Ovary (tissue), 7 donors: ENCODE measurements at regions not wholly inside any gene's neighbourhood (a gene's known extent, or its start where the extent isn't known, plus 50 kb on each side); places are given as distances from the start of the nearest gene placed in this dataset. TPM values are rescaled to one million over a fixed set of nuclear protein-coding genes. Genes with fewer than 3 reads are reported as not detected.
A peak's percentile ranks its signal among the peaks of the same experiment; 100 is the strongest.

ENCODE experiments used
- DNase-seq, 5 donors: peaks; one replicate each; pipeline ENCODE4 v3.0.0-alpha.2; 2019 to 2020
- H3K27ac ChIP-seq, 2 donors: fragments of 200-600 bp; one replicate each; pipeline versions ENCODE4 v1.5.1 to v1.8.0; 2019 to 2022
- H3K27me3 ChIP-seq: fragments of 200-600 bp; one replicate; pipeline ENCODE4 v1.8.0; 2022
- H3K36me3 ChIP-seq: fragments of 200-600 bp; sonication (generic); one replicate; pipeline ENCODE4 v1.5.1; 2019
- H3K4me1 ChIP-seq: one replicate; pipeline ENCODE4 v1.8.1; 2013; ENCODE audit warnings: mild to moderate bottlenecking, moderate library complexity; ENCODE audit not compliant: insufficient read depth
- H3K4me3 ChIP-seq: fragments of 200-600 bp; sonication (generic); one replicate; pipeline ENCODE4 v1.5.1; 2017
- H3K9me3 ChIP-seq, 2 donors: fragments of 200-600 bp in 1 of 2; sonication (generic) in 1 of 2; one replicate each; pipeline versions ENCODE4 v1.5.1 to v1.8.1; 2013 to 2019; ENCODE audit warnings: mild to moderate bottlenecking in 1 of 2, moderate library complexity in 1 of 2
- CTCF ChIP-seq, 3 donors: fragments of 450-650 bp in 2 of 3; fragments of 200-600 bp in 1 of 3; IDR thresholded peaks; one replicate each; pipeline versions ENCODE4 v1.5.1 to v1.8.0; 2016 to 2022; ENCODE audit warnings: antibody characterized with exemption in 3 of 3, mild to moderate bottlenecking in 1 of 3
- EP300 ChIP-seq: sonication (generic); formaldehyde crosslinking; IDR thresholded peaks from one replicate; pipeline ENCODE4 v1.6.1; 2017; ENCODE audit warnings: antibody characterized with exemption
- POLR2A ChIP-seq: fragments of 450-650 bp; IDR thresholded peaks from one replicate; pipeline ENCODE4 v1.6.1; 2017; ENCODE audit warnings: antibody characterized with exemption, mild to moderate bottlenecking, moderate library complexity
- WGBS, 3 donors: extraction: QIAGEN DNeasy Blood & Tissue Kit in 1 of 3; methylation state at CpG; one replicate each; pipeline versions ENCODE4 v1.1.5 to v1.1.7; 2013 to 2017; 5-methylcytosine and 5-hydroxymethylcytosine counted together
- intact Hi-C, 4 donors: fragments of 100-400 bp; cut with DNase I; formaldehyde crosslinking; loops; one replicate each; pipeline versions ENCODE4 v1.11.0 to v1.15.1; 2022 to 2023
- microRNA-seq, 3 donors: library from miRNA; unstranded; fragments of <30 nt; microRNA quantifications; one replicate each; pipeline versions ENCODE4 to v1.2.0, GENCODE V29; 2019 to 2020
- small RNA-seq: library from RNA; depleted of rRNA; stranded (forward); fragments of <200 nt; gene quantifications from one replicate; pipeline ENCODE3, GENCODE V24; 2016
- donor health status: DM: no; HTN: no; CAD: no; lungs with moderate emphysema.
- donor health status: DM: no; HTN: no; CAD: no.
- donor health status: Bipolar disorder and iron deficiency.
- donor health status: DM: no; HTN: no; CAD: no.
- donor health status: DM: yes; HTN: yes; CAD: no.

- TF ChIP-seq EP300, result no peak
- TF ChIP-seq POLR2A, result no peak
- TF ChIP-seq CTCF (IDR thresholded peaks at IDR 0.05), result no peak
- H3K27me3 ChIP-seq, result no peaks in the 10 kb centered on the region
- peaks cover 5% of the 10 kb centered on the region for H3K4me1 ChIP-seq
- no peaks in the 10 kb centered on the region for H3K9me3 ChIP-seq
- no peak for DNase-seq
- WGBS, 3 donors, result 32 to 53% (median 35%) methylated on average over 3 of the region's 3 CpGs
- no peak overlapping the region for H3K27ac ChIP-seq
- intact Hi-C loops, result no loop called here
- H3K4me3 ChIP-seq, result no peak overlapping the region
- H3K36me3 ChIP-seq, result no peaks in the 10 kb centered on the region
Measured at GRCh38 chr14:65359503-65359902, 53.0 kb upstream of the FUT8 start.

- H3K9me3 ChIP-seq, result no peaks in the 10 kb centered on the region
- peaks cover 5% of the 10 kb centered on the region for H3K4me1 ChIP-seq
- WGBS, 3 donors, result 43 to 52% (median 45%) methylated on average over 2 of the region's 2 CpGs
- no peak for DNase-seq
- H3K27me3 ChIP-seq, result no peaks in the 10 kb centered on the region
- TF ChIP-seq CTCF (IDR thresholded peaks at IDR 0.05) (no peak), EP300 (no peak), POLR2A (no peak)
- no peak overlapping the region for H3K27ac ChIP-seq
- intact Hi-C loops, result no loop called here
- H3K4me3 ChIP-seq, result no peak overlapping the region
- H3K36me3 ChIP-seq, result no peaks in the 10 kb centered on the region
Measured at GRCh38 chr14:65360144-65360784, 52.3 kb upstream of the FUT8 start.

- Histone ChIP-seq H3K9me3 (no peaks in the 10 kb centered on the region), H3K4me3 (no peak overlapping the region), H3K36me3 (no peaks in the 10 kb centered on the region), H3K27ac (no peak overlapping the region), H3K4me1 (peaks cover 5% of the 10 kb centered on the region), H3K27me3 (no peaks in the 10 kb centered on the region)
- TF ChIP-seq POLR2A, result no peak
- no peak for TF ChIP-seq CTCF (IDR thresholded peaks at IDR 0.05)
- DNase-seq, result peak in 3 of 5 donors; percentile 31 to 41 (median 31)
- WGBS, 3 donors, result 3 to 16% (median 5%) methylated on average over 2 of the region's 2 CpGs
- intact Hi-C loops, result no loop called here
Measured at GRCh38 chr14:65361920-65362319, 50.6 kb upstream of the FUT8 start.

Small RNAs in the stretch of these regions (microRNA-seq; reads per million reads assigned to microRNA genes)
- 0 to 0.16 (median 0) reads per million in 3 donors for gene MIR4708

Small RNAs in the stretch of these regions (small RNA-seq; reads per million reads assigned to genes)
- gene AL355076.1 (not detected), gene MIR4708 (not detected)
